Sigmoid colon (tissue), 4 donors: ENCODE measurements at regions not wholly inside any gene's neighbourhood (a gene's known extent, or its start where the extent isn't known, plus 50 kb on each side); places are given as distances from the start of the nearest gene placed in this dataset.

Experiments
- EP300 ChIP-seq, 4 donors: sonication (generic); formaldehyde crosslinking; IDR thresholded peaks; one replicate each; pipeline ENCODE4 v1.6.1; 2017; ENCODE audit warnings: antibody characterized with exemption in 4 of 4
- POLR2A ChIP-seq, 2 donors: fragments of 450-650 bp; IDR thresholded peaks; one replicate each; pipeline ENCODE4 v1.6.1; 2016; ENCODE audit warnings: antibody characterized with exemption in 2 of 2, mild to moderate bottlenecking in 2 of 2, moderate library complexity in 2 of 2
- POLR2AphosphoS5 ChIP-seq, 4 donors: sonication (generic); formaldehyde crosslinking; IDR thresholded peaks; one replicate each; pipeline ENCODE4 v1.6.1; 2017; ENCODE audit warnings: antibody characterized with exemption in 4 of 4
- TF ChIP-seq, protein P1 (sequence below), 4 experiments: fragments of 450-650 bp in 3 of 4; fragments of 200-600 bp in 1 of 4; IDR thresholded peaks; one replicate each; pipeline ENCODE4 v1.5.1; 2016 to 2019; ENCODE audit warnings: antibody characterized with exemption in 4 of 4, mild to moderate bottlenecking in 3 of 4, moderate library complexity in 2 of 4

DNA sequence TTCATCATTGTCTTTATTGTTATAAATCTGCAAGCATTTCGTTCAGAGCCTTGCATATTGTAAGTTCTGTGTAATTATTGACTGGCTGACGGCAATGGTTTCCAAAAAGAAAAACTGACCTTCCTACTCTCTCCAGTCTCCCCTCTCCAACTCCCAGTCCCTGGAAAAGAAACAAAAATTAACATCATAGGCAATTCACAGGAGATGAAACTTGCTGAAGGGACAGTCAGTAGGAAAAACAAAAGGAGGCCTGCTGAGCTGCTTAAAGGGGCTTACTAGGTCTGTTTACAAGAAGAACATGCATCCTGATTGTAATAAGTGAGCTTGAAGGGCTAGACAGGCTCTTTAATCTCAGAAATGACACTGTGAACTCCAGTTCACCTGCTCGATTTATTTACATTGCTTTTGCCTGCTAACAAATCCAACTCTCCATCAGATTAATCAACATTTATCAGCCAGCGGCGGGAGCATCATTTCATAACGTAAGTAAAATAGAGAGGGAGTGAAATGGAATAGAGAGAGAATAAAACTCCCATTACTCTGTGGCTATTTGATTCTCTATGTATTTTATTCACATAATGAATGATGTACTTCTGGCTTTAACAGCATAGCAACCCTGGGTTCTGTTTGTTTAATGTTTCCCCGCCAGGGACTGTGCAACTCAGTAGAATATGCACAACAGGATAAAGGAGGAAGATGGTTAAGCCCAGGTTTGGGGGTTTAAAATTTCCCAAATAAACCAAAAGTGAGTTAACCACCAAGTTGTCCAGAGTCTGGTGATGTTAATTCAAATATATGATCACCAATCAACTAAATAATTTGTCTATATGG, 256.7 kb upstream of the SETBP1 start:
- TF ChIP-seq POLR2A (IDR thresholded peaks at IDR 0.05) = no peak
- TF ChIP-seq, protein P1, sequence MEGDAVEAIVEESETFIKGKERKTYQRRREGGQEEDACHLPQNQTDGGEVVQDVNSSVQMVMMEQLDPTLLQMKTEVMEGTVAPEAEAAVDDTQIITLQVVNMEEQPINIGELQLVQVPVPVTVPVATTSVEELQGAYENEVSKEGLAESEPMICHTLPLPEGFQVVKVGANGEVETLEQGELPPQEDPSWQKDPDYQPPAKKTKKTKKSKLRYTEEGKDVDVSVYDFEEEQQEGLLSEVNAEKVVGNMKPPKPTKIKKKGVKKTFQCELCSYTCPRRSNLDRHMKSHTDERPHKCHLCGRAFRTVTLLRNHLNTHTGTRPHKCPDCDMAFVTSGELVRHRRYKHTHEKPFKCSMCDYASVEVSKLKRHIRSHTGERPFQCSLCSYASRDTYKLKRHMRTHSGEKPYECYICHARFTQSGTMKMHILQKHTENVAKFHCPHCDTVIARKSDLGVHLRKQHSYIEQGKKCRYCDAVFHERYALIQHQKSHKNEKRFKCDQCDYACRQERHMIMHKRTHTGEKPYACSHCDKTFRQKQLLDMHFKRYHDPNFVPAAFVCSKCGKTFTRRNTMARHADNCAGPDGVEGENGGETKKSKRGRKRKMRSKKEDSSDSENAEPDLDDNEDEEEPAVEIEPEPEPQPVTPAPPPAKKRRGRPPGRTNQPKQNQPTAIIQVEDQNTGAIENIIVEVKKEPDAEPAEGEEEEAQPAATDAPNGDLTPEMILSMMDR (IDR thresholded peaks at IDR 0.05) = no peak
- no peak for TF ChIP-seq POLR2AphosphoS5 (IDR thresholded peaks at IDR 0.05)
- no peak for TF ChIP-seq EP300 (IDR thresholded peaks at IDR 0.05)
